ENCODE measurements at regions not wholly inside any gene's neighbourhood (a gene's known extent, or its start where the extent isn't known, plus 50 kb on each side); places are given as distances from the start of the nearest gene placed in this dataset.

- WGBS = 82% methylated on average over 2 of the region's 2 CpGs
- H3K9me3 ChIP-seq = no peaks in the 10 kb centered on the region
These were observed 199.2 kb upstream of the MEOX2 start for GRCh38 chr7:15885678-15886077.

DNA sequence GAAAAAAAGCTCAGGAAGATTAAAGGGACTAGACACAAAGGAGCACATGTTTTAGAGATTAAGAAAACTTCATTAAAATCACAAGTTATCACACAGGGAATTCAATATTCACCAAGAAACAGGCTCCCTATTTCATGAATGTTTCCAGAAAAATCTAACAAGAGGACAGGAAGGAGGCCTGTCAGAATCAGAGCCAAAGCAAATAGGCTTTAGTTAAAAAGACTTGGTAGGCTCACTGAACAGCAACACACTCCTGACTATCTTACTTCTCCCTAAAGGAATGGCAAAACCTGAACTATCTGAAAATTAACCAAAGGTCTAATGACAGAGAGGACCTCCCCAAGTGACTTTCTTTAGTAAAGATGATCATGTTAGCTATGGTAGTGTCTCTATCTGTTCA, 188.3 kb upstream of the MEOX2 start:
- DNase-seq (ENCODE audit: low spot score) = no peak
- H3K36me3 ChIP-seq = no peaks in the 10 kb centered on the region
- TF ChIP-seq CTCF (IDR thresholded peaks at IDR 0.05) (no peak), POLR2A (IDR thresholded peaks at IDR 0.05) (no peak), POLR2AphosphoS5 (IDR thresholded peaks at IDR 0.05) (no peak)
- H3K27ac ChIP-seq = no peak overlapping the region
- no peak overlapping the region for H3K4me3 ChIP-seq
- intact Hi-C loops (cut with DNase I) = no loop called here
- no peaks in the 10 kb centered on the region for H3K27me3 ChIP-seq (replicated peaks; ENCODE audit: insufficient read depth)
- H3K4me1 ChIP-seq (replicated peaks) = no peaks in the 10 kb centered on the region
- H3K9me3 ChIP-seq = no peaks in the 10 kb centered on the region

More at GRCh38 chr7:15885678-15886077, 199.2 kb upstream of the MEOX2 start:
- no peaks in the 10 kb centered on the region for H3K27me3 ChIP-seq (replicated peaks; ENCODE audit: insufficient read depth)
- DNase-seq (ENCODE audit: low spot score) = no peak
- no peak for TF ChIP-seq POLR2AphosphoS5 (IDR thresholded peaks at IDR 0.05)
- TF ChIP-seq CTCF (IDR thresholded peaks at IDR 0.05) = no peak
- no peak for TF ChIP-seq POLR2A (IDR thresholded peaks at IDR 0.05)
- no peak overlapping the region for H3K4me3 ChIP-seq
- no peaks in the 10 kb centered on the region for H3K36me3 ChIP-seq
- no peak overlapping the region for H3K27ac ChIP-seq
- intact Hi-C loops (cut with DNase I) = no loop called here
- H3K4me1 ChIP-seq (replicated peaks) = no peaks in the 10 kb centered on the region

DNA sequence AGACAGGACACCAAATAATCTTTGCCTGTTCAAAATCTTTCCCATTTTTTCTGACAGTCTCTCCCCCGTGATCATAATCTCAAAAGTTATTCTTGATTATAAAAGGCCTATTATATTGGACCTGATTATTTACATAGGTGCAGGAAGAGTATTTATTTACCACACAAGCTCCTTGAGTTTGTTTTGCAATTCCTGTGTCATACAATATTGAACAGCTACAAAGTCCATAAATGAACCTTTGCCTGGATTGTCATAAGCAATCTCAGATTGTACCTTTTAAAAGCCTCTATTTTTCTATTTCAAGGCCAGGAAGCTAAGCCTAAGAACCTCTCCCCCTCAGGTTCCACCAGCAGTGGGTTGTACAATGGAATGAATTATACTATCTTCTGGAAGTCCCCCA, 183.9 kb upstream of the MEOX2 start:
- Histone ChIP-seq H3K4me1 (replicated peaks) (no peaks in the 10 kb centered on the region), H3K9me3 (no peaks in the 10 kb centered on the region)

GRCh38 chr7:15867441-15867840, 181.0 kb upstream of the MEOX2 start:
- Histone ChIP-seq H3K27ac (no peak overlapping the region), H3K4me1 (replicated peaks) (no peaks in the 10 kb centered on the region), H3K4me3 (no peak overlapping the region), H3K36me3 (no peaks in the 10 kb centered on the region), H3K9me3 (no peaks in the 10 kb centered on the region), H3K27me3 (replicated peaks; ENCODE audit: insufficient read depth) (no peaks in the 10 kb centered on the region)
- no peak for DNase-seq (ENCODE audit: low spot score)
- WGBS = 93% methylated on average over 1 of the region's 1 CpG
- intact Hi-C loops (cut with DNase I) = no loop called here
- no peak for TF ChIP-seq POLR2AphosphoS5 (IDR thresholded peaks at IDR 0.05)
- no peak for TF ChIP-seq CTCF (IDR thresholded peaks at IDR 0.05)
- no peak for TF ChIP-seq POLR2A (IDR thresholded peaks at IDR 0.05)

More for the DNA sequence above, 183.9 kb upstream of the MEOX2 start:
- no peak for DNase-seq (ENCODE audit: low spot score)
- TF ChIP-seq POLR2A (IDR thresholded peaks at IDR 0.05) (no peak), CTCF (IDR thresholded peaks at IDR 0.05) (no peak), POLR2AphosphoS5 (IDR thresholded peaks at IDR 0.05) (no peak)
- whole genome bisulfite sequencing = 28% methylated on average over 1 of the region's 1 CpG
- no peak overlapping the region for H3K4me3 ChIP-seq
- H3K36me3 ChIP-seq = no peaks in the 10 kb centered on the region
- no peak overlapping the region for H3K27ac ChIP-seq
- H3K27me3 ChIP-seq (replicated peaks; ENCODE audit: insufficient read depth) = no peaks in the 10 kb centered on the region
- intact Hi-C loops (cut with DNase I) = no loop called here

DNA sequence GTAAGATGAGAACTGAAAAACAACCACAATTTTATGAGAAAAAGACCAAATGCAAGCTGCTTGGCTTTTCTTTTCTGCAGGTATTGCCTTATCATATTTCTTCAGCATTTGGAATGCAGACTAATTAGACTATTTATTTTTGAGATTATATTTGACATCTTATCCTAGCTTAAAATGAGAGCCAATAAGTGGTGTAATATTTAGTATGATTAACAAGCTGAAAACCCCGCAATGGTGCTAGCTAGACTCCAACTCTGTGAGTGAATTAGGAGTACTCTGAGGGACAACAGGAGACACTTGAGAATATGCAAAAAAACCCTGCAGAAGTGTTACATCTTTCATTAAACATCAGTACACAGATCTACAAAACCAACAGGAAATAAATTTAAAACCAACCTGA, 180.3 kb upstream of the MEOX2 start:
- Histone ChIP-seq H3K36me3 (no peaks in the 10 kb centered on the region), H3K4me3 (no peak overlapping the region), H3K27ac (no peak overlapping the region), H3K9me3 (no peaks in the 10 kb centered on the region), H3K27me3 (replicated peaks; ENCODE audit: insufficient read depth) (no peaks in the 10 kb centered on the region), H3K4me1 (replicated peaks) (no peaks in the 10 kb centered on the region)
- intact Hi-C loops (cut with DNase I) = no loop called here
- TF ChIP-seq POLR2AphosphoS5 (IDR thresholded peaks at IDR 0.05) (no peak), CTCF (IDR thresholded peaks at IDR 0.05) (no peak), POLR2A (IDR thresholded peaks at IDR 0.05) (no peak)
- 82% methylated on average over 1 of the region's 1 CpG for WGBS
- DNase-seq (ENCODE audit: low spot score) = no peak

All from prostate gland (tissue), 2 donors.